ENCODE measurements at regions not wholly inside any gene's neighbourhood (a gene's known extent, or its start where the extent isn't known, plus 50 kb on each side); places are given as distances from the start of the nearest gene placed in this dataset.

DNA sequence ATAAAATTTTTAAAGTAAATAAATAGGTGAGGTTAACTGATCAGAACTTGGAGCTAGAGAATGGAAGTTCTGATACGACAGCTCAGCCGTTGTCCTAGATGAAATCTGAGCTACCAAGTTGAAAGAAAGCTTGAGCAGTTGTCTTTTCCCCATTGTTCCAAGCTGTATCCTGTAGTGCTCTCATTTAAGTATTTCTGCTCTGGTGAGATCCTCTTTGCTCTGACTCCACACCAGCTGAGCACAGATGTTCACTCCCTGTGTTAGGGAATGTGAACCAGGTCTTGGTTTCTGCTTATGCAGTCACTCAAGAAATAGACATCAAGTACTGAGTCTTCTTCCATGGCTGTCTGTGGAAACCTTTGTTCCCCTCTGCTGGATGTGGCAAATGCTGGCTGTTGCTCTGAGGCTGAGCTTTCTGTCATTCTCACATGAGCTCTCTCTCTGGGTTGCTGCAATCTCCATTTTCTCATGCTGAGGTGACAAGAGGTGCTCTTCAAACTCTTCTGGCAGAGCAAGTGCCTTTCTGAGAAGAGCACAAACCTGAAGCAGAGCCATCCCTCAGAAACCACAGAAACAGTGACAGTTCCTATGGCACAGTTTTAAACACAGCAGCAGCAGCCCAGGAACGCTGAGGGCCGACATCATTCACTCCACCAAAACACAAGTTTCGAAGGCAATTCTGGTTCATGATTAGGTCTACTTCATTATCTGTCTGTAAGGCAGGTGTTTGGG, 194.1 kb downstream of the SP3 start:
- H3K4me1 ChIP-seq, result no peaks in the 10 kb centered on the region
- no peak overlapping the region for H3K27ac ChIP-seq
- no peaks in the 10 kb centered on the region for H3K9me3 ChIP-seq
- TF ChIP-seq CTCF (IDR thresholded peaks at IDR 0.05), result no peak
- TF ChIP-seq POLR2A (IDR thresholded peaks at IDR 0.05), result no peak
- no peak for TF ChIP-seq POLR2AphosphoS5 (IDR thresholded peaks at IDR 0.05)
- no peak for TF ChIP-seq EP300 (IDR thresholded peaks at IDR 0.05)
- H3K4me3 ChIP-seq, result no peak overlapping the region
- WGBS, 2 donors (ENCODE audit: low coverage in 1 of 2), result 81 to 82% methylated on average over 4 to 5 of the region's 5 CpGs
- no peak for ATAC-seq
- H3K36me3 ChIP-seq, result no peaks in the 10 kb centered on the region
- no peaks in the 10 kb centered on the region for H3K27me3 ChIP-seq

- H3K27me3 ChIP-seq, result no peaks in the 10 kb centered on the region
- TF ChIP-seq EP300 (IDR thresholded peaks at IDR 0.05), result no peak
- TF ChIP-seq POLR2AphosphoS5 (IDR thresholded peaks at IDR 0.05), result no peak
- no peak for TF ChIP-seq CTCF (IDR thresholded peaks at IDR 0.05)
- TF ChIP-seq POLR2A (IDR thresholded peaks at IDR 0.05), result no peak
- no peaks in the 10 kb centered on the region for H3K9me3 ChIP-seq
- no peaks in the 10 kb centered on the region for H3K4me1 ChIP-seq
- H3K36me3 ChIP-seq, result no peaks in the 10 kb centered on the region
- no peak overlapping the region for H3K27ac ChIP-seq
- ATAC-seq, result no peak
- WGBS, 2 donors (ENCODE audit: low coverage in 1 of 2), result 69 to 96% methylated on average over 3 of the region's 3 CpGs
- no peak overlapping the region for H3K4me3 ChIP-seq
Observed at GRCh38 chr2:173772205-173772604, 193.0 kb downstream of the SP3 start.

GRCh38 chr2:173773076-173773475, 192.1 kb downstream of the SP3 start:
- no peaks in the 10 kb centered on the region for H3K9me3 ChIP-seq
- no peak overlapping the region for H3K4me3 ChIP-seq
- no peak for ATAC-seq
- H3K27me3 ChIP-seq, result no peaks in the 10 kb centered on the region
- TF ChIP-seq POLR2A (IDR thresholded peaks at IDR 0.05), result no peak
- TF ChIP-seq CTCF (IDR thresholded peaks at IDR 0.05), result no peak
- no peak for TF ChIP-seq EP300 (IDR thresholded peaks at IDR 0.05)
- TF ChIP-seq POLR2AphosphoS5 (IDR thresholded peaks at IDR 0.05), result no peak
- H3K36me3 ChIP-seq, result no peaks in the 10 kb centered on the region
- H3K4me1 ChIP-seq, result no peaks in the 10 kb centered on the region
- 69% methylated on average over 4 of the region's 4 CpGs; no CpG with 5 or more reads in 1 of the 2 donors for WGBS, 2 donors (ENCODE audit: low coverage in 1 of 2)
- no peak overlapping the region for H3K27ac ChIP-seq

DNA sequence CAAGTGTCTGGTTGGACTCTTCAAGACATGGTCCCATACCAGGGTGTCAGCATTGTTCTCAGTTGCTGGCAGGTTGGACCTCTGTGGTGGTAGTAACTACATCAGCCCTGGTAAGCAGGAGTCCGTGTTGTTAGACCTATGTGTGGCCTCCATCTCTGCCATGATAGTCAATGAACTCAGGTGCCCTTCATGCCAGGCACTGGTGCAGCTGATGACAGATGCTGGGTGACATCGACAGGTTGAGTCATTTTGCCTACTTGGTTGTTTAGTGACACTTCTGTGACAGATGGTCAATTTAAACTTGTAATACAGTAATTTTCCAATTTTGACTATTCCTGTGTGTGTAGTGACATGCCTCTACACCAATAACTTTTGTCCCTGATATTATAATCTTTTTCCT, 189.7 kb downstream of the SP3 start:
- WGBS, 2 donors (ENCODE audit: low coverage in 1 of 2), result 67 to 100% methylated on average over 1 of the region's 2 CpGs
- Histone ChIP-seq H3K4me3 (no peak overlapping the region), H3K27me3 (no peaks in the 10 kb centered on the region), H3K27ac (no peak overlapping the region), H3K4me1 (no peaks in the 10 kb centered on the region), H3K9me3 (no peaks in the 10 kb centered on the region), H3K36me3 (no peaks in the 10 kb centered on the region)
- TF ChIP-seq CTCF (IDR thresholded peaks at IDR 0.05) (no peak), EP300 (IDR thresholded peaks at IDR 0.05) (no peak), POLR2A (IDR thresholded peaks at IDR 0.05) (no peak), POLR2AphosphoS5 (IDR thresholded peaks at IDR 0.05) (no peak)
- ATAC-seq, result no peak

DNA sequence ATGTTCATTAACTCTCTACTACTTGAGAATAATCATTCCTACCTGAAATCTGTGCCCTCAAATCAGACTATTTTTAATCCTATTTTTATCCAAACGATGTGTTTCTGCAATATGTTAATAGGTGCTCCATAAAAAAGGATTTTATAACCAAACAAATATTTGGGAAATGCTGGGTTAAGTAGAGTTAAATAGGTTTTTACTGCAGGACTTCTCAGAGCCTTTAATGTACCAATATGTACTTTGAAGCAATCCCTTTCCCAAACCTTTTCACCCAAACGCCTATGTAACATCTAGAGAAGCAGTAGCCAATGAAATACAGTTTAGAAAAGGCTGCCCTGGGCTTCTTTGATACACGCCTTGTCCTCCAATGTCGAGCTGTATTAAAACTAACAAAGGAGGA, 182.5 kb downstream of the SP3 start:
- Histone ChIP-seq H3K4me3 (no peak overlapping the region), H3K4me1 (peaks cover 0 to 6% (median 0%) of the 10 kb centered on the region in 3 donors), H3K36me3 (no peaks in the 10 kb centered on the region), H3K27me3 (peaks cover 9% of the 10 kb centered on the region), H3K27ac (no peak overlapping the region), H3K9me3 (peaks cover 0 to 4% (median 0%) of the 10 kb centered on the region in 3 donors)
- 65 to 76% methylated on average over 4 of the region's 4 CpGs for whole genome bisulfite sequencing, 2 donors (ENCODE audit: low coverage in 1 of 2)
- TF ChIP-seq CTCF (IDR thresholded peaks at IDR 0.05) (no peak), POLR2AphosphoS5 (IDR thresholded peaks at IDR 0.05) (no peak), POLR2A (IDR thresholded peaks at IDR 0.05) (no peak)
- no peak for ATAC-seq

Measured in gastroesophageal sphincter (tissue), 4 donors.